Thoracic aorta (tissue), 2 donors: ENCODE measurements at regions not wholly inside any gene's neighbourhood (a gene's known extent, or its start where the extent isn't known, plus 50 kb on each side); places are given as distances from the start of the nearest gene placed in this dataset.

Experiments
- ATAC-seq: fragments of 150-250 bp; one replicate; pipeline ENCODE4 v1.8.0; 2017; ENCODE audit warnings: low read depth; ENCODE audit not compliant: insufficient number of reproducible peaks, low FRiP score
- DNase-seq: peaks from one replicate; pipeline ENCODE4 v3.0.0-alpha.2; 2020; ENCODE audit warnings: low spot score
- H3K27ac ChIP-seq, 2 donors: fragments of 200-600 bp; sonication (generic); 1 replicate in 1 of 2; 2 replicates in 1 of 2; pipeline ENCODE4 v1.5.1; 2016; ENCODE audit warnings: mild to moderate bottlenecking in 2 of 2, moderate library complexity in 2 of 2
- H3K27me3 ChIP-seq: fragments of 200-600 bp; sonication (generic); replicated peaks from 2 replicates; pipeline ENCODE4 v1.6.0; 2016; ENCODE audit warnings: mild to moderate bottlenecking; ENCODE audit not compliant: insufficient read depth
- H3K36me3 ChIP-seq: fragments of 200-600 bp; sonication (generic); one replicate; pipeline ENCODE4 v1.5.1; 2016
- H3K4me1 ChIP-seq, 2 donors: fragments of 200-600 bp; sonication (generic); 1 replicate in 1 of 2; 2 replicates in 1 of 2; pipeline versions ENCODE4 v1.5.1 to v1.6.0; 2016; ENCODE audit warnings: low read depth in 2 of 2, mild to moderate bottlenecking in 1 of 2; ENCODE audit not compliant: control insufficient read depth in 1 of 2
- H3K4me3 ChIP-seq: fragments of 200-600 bp; sonication (generic); 2 replicates; pipeline ENCODE4 v1.5.1; 2016; ENCODE audit warnings: mild to moderate bottlenecking
- H3K9me3 ChIP-seq: fragments of 200-600 bp; sonication (generic); 2 replicates; pipeline ENCODE4 v1.5.1; 2016
- TF ChIP-seq, protein P1 (sequence below): fragments of 200-600 bp; sonication (generic); IDR thresholded peaks from one replicate; pipeline ENCODE4 v1.5.1; 2019; ENCODE audit warnings: antibody characterized with exemption

DNA sequence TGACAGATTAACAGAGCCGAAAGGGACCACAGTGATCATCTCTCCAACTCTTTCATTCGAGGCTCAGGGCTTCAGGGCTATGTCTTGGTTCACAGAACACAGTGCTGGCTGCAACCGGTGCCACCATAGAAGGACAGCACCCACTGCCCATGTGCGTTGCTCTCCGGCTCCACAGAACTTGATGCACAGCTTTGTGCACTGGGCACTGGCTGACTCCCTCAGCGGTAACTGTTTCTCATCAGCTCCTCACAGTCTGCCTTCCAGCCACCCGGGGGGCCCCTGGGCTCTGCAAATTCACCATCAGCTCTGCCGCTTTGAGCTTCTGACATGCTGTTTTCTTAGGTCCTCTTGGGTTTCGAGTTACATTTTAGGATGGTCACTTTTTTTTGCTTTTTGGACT, 124.3 kb upstream of the RAB12 start:
- ATAC-seq (no peak), DNase-seq (no peak)
- TF ChIP-seq, protein P1, sequence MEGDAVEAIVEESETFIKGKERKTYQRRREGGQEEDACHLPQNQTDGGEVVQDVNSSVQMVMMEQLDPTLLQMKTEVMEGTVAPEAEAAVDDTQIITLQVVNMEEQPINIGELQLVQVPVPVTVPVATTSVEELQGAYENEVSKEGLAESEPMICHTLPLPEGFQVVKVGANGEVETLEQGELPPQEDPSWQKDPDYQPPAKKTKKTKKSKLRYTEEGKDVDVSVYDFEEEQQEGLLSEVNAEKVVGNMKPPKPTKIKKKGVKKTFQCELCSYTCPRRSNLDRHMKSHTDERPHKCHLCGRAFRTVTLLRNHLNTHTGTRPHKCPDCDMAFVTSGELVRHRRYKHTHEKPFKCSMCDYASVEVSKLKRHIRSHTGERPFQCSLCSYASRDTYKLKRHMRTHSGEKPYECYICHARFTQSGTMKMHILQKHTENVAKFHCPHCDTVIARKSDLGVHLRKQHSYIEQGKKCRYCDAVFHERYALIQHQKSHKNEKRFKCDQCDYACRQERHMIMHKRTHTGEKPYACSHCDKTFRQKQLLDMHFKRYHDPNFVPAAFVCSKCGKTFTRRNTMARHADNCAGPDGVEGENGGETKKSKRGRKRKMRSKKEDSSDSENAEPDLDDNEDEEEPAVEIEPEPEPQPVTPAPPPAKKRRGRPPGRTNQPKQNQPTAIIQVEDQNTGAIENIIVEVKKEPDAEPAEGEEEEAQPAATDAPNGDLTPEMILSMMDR: no peak
- H3K27me3 ChIP-seq: no peaks in the 10 kb centered on the region
- no peak overlapping the region for H3K27ac ChIP-seq
- H3K4me3 ChIP-seq: no peak overlapping the region
- no peaks in the 10 kb centered on the region for H3K36me3 ChIP-seq
- no peaks in the 10 kb centered on the region for H3K4me1 ChIP-seq
- no peaks in the 10 kb centered on the region for H3K9me3 ChIP-seq

DNA sequence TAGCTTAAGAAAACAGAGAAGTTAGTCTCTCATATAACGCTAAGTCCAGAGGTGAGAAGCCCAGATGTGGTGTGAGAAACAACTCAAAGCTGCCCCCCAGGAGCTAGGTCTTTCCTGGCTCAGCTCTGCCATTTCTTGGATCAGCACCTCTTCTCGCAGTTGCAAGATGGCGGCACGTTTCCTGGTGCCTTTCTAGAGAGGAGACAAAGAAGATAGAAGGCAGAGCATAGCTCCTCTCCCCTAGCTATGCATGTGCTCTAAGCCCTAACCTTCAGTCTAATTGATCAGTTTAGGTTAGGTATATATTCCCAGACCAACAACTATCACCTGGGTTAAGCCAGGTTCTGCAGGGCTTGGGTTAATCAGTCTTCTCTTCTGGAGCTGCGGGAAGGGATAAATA, 119.5 kb upstream of the RAB12 start:
- no peaks in the 10 kb centered on the region for H3K36me3 ChIP-seq
- DNase-seq (no peak), ATAC-seq (no peak)
- no peaks in the 10 kb centered on the region for H3K27me3 ChIP-seq
- TF ChIP-seq, protein P1: no peak
- H3K4me1 ChIP-seq: no peaks in the 10 kb centered on the region
- H3K27ac ChIP-seq: no peak overlapping the region
- no peak overlapping the region for H3K4me3 ChIP-seq
- H3K9me3 ChIP-seq: no peaks in the 10 kb centered on the region

GRCh38 chr18:8491516-8491915, 117.7 kb upstream of the RAB12 start:
- Histone ChIP-seq H3K27ac (no peak overlapping the region), H3K36me3 (no peaks in the 10 kb centered on the region), H3K9me3 (no peaks in the 10 kb centered on the region), H3K4me3 (no peak overlapping the region), H3K27me3 (no peaks in the 10 kb centered on the region), H3K4me1 (no peaks in the 10 kb centered on the region)
- TF ChIP-seq, protein P1: no peak
- ATAC-seq (no peak), DNase-seq (no peak)

DNA sequence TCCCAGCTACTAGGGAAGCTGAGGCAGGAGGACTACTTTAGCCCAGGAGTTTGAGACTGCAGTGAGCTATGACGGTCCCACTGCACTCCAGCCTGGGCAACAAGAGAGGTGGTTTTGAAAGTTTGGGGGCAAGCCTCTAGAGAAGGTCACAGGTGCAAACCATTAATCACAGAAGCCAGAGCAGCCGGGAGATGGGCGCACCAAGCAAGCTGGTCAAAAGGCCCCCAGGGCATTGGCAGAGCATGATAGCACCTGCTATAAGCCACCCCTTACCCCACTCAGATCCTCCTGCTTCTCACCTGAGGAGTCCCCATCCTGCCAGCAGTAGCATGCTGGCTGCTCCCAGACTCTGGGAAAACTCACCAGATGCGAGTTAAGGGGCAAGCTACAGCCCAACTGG, 116.1 kb upstream of the RAB12 start:
- no peaks in the 10 kb centered on the region for H3K27me3 ChIP-seq
- ATAC-seq (no peak), DNase-seq (no peak)
- no peaks in the 10 kb centered on the region for H3K36me3 ChIP-seq
- H3K4me1 ChIP-seq: no peaks in the 10 kb centered on the region
- TF ChIP-seq, protein P1: no peak
- no peaks in the 10 kb centered on the region for H3K9me3 ChIP-seq
- H3K27ac ChIP-seq: no peak overlapping the region
- no peak overlapping the region for H3K4me3 ChIP-seq

GRCh38 chr18:8496186-8496585, 113.1 kb upstream of the RAB12 start:
- no peak for DNase-seq
- no peaks in the 10 kb centered on the region for H3K9me3 ChIP-seq
- H3K4me1 ChIP-seq: no peaks in the 10 kb centered on the region
- no peaks in the 10 kb centered on the region for H3K27me3 ChIP-seq
- no peaks in the 10 kb centered on the region for H3K36me3 ChIP-seq
- H3K4me3 ChIP-seq: no peak overlapping the region
- TF ChIP-seq, protein P1: no peak
- no peak for ATAC-seq
- no peak overlapping the region for H3K27ac ChIP-seq
